ENCODE measurements at regions not wholly inside any gene's neighbourhood (a gene's known extent, or its start where the extent isn't known, plus 50 kb on each side); places are given as distances from the start of the nearest gene placed in this dataset.

DNA sequence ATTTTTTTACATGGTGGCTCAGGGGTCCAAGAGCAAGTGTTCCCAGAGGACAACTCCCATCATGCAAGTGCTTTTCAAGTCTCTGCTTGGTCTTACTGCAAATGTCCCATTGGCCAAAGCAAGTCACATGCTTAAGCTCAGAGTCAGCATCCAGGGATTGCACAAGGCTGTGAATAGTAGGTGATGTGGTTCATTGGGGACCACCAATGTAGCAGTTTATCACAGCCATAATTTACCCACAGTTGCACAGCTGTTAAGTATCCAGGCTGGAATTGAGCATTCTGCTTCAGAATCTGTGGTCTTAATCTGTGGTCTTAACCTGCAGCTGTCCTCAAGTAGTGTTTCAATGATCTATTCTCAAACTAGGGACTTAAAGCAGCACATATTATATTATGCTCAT is 71.4 kb upstream of the PLCL2 start:
- Histone ChIP-seq H4K20me1 (replicated peaks; ENCODE audit: control insufficient read depth, extremely low read depth, insufficient read depth, low read length) (no peaks in the 10 kb centered on the region), H3K79me2 (ENCODE audit: control insufficient read depth, insufficient read depth, low read length) (no peaks in the 10 kb centered on the region), H3K9me3 (replicated peaks; ENCODE audit: control insufficient read depth, insufficient read depth, low read length) (no peaks in the 10 kb centered on the region), H3K27ac (ENCODE audit: insufficient read depth, low read depth, low read length) (no peak overlapping the region), H3K4me2 (ENCODE audit: insufficient read depth, low read length) (no peak overlapping the region), H3K4me1 (ENCODE audit: control insufficient read depth, extremely low read depth, insufficient read depth, low read length) (no peaks in the 10 kb centered on the region), H3K27me3 (ENCODE audit: control insufficient read depth in 2 of 2, insufficient read depth in 2 of 2, low read length in 2 of 2) (peaks cover 0 to 3% of the 10 kb centered on the region in 2 experiments), H3K9me1 (replicated peaks; ENCODE audit: control insufficient read depth, extremely low read depth, insufficient read depth, low read length) (no peaks in the 10 kb centered on the region), H3K9ac (replicated peaks; ENCODE audit: extremely low read depth, insufficient read depth, low read length) (no peak overlapping the region), H2AFZ (ENCODE audit: low read depth, low read length) (no peak overlapping the region), H3K36me3 (ENCODE audit: control insufficient read depth in 2 of 2, extremely low read depth in 1 of 2, insufficient read depth in 2 of 2, low read length in 2 of 2) (no peaks in the 10 kb centered on the region), H3K4me3 (replicated peaks in 1 of 3; ENCODE audit: insufficient read depth in 1 of 3, low read depth in 1 of 3, low read length in 3 of 3) (no peak overlapping the region)
- no TSS peak for BruUV-seq (replicated peaks)
- DNase-seq (ENCODE audit: low read depth, low spot score) (no peak), FAIRE-seq (no peak)
- ChIA-PET CTCF (interaction anchor here (1.1 to 1.2 kb wide), 2 partner anchors 11 to 15 kb away, joined by 3 to 4 read pairs; no protein-coding TSS in a partner anchor), POLR2A (no interaction called here)
- dilution Hi-C loops (cut with MboI; ENCODE audit: extremely low pct_ligation_motif_present, low sequenced_read_pairs) (no loop called here), intact Hi-C loops (cut with micrococcal nuclease) (no loop called here)
- TF ChIP-seq EZH2 (IDR thresholded peaks at IDR 0.05; ENCODE audit: borderline replicate concordance, low read depth, low read length, severe bottlenecking): no peak
- no peak for TF ChIP-seq FOS (IDR thresholded peaks at IDR 0.05; ENCODE audit: borderline replicate concordance, insufficient read depth, low read length)
- TF ChIP-seq MAX (IDR thresholded peaks at IDR 0.05; ENCODE audit: insufficient read depth, insufficient read length): no peak
- TF ChIP-seq POLR2AphosphoS5 (IDR thresholded peaks at IDR 0.05; ENCODE audit: insufficient read depth, low read depth, low read length): no peak
- no peak for TF ChIP-seq CTCF (IDR thresholded peaks at IDR 0.05; ENCODE audit: extremely low read depth in 1 of 2, insufficient read depth in 1 of 2, low read depth in 1 of 2, low read length in 2 of 2)
- no peak for TF ChIP-seq JUN (IDR thresholded peaks at IDR 0.05; ENCODE audit: borderline replicate concordance, insufficient read depth, insufficient read length, low read depth)
- no peak for TF ChIP-seq MYC (IDR thresholded peaks at IDR 0.05; ENCODE audit: low read depth, low read length)
- TF ChIP-seq POLR2A (IDR thresholded peaks at IDR 0.05; ENCODE audit: low read depth, low read length): no peak
- TF ChIP-seq GATA2 (IDR thresholded peaks at IDR 0.05; ENCODE audit: insufficient read depth, insufficient read length, low read depth, low read length): no peak

All from endothelial cell of umbilical vein (primary cell).